Gastrocnemius medialis (tissue), 4 donors: ENCODE measurements at regions not wholly inside any gene's neighbourhood (a gene's known extent, or its start where the extent isn't known, plus 50 kb on each side); places are given as distances from the start of the nearest gene placed in this dataset.

ENCODE experiments used
- POLR2A ChIP-seq, 2 donors: fragments of 450-650 bp; IDR thresholded peaks; one replicate each; pipeline ENCODE4 v1.6.1; 2017; ENCODE audit warnings: antibody characterized with exemption in 2 of 2, mild to moderate bottlenecking in 2 of 2, moderate library complexity in 2 of 2
- TF ChIP-seq, protein P1 (sequence below), 5 experiments: fragments of 450-650 bp in 3 of 5; fragments of 200-600 bp in 2 of 5; sonication (generic) in 2 of 5; IDR thresholded peaks in 4 of 5; conservative IDR thresholded peaks in 1 of 5; 1 replicate in 4 of 5; 2 replicates in 1 of 5; pipeline ENCODE4 v1.5.1; 2016 to 2019; ENCODE audit warnings: antibody characterized with exemption in 5 of 5, mild to moderate bottlenecking in 3 of 5, moderate library complexity in 3 of 5

DNA sequence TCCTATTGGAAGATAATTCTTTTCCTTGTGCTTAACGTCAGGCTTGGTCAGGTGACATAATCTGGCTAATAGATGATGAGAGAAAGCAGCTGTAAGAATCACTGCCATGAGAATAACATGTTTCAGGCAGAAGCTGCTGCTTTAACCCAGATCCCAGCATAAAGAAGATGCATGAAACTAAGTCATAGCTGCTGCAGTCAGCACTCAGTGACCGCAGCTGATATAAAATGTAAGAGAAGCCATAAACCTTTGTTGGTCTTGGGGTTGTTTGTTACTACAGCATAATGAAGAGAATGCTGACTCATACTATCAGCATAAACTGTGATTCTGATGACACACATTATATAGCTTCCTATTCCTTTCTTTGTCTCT lies 274.3 kb upstream of the TRIB2 start:
- no peak for TF ChIP-seq POLR2A (IDR thresholded peaks at IDR 0.05)
- TF ChIP-seq, protein P1, sequence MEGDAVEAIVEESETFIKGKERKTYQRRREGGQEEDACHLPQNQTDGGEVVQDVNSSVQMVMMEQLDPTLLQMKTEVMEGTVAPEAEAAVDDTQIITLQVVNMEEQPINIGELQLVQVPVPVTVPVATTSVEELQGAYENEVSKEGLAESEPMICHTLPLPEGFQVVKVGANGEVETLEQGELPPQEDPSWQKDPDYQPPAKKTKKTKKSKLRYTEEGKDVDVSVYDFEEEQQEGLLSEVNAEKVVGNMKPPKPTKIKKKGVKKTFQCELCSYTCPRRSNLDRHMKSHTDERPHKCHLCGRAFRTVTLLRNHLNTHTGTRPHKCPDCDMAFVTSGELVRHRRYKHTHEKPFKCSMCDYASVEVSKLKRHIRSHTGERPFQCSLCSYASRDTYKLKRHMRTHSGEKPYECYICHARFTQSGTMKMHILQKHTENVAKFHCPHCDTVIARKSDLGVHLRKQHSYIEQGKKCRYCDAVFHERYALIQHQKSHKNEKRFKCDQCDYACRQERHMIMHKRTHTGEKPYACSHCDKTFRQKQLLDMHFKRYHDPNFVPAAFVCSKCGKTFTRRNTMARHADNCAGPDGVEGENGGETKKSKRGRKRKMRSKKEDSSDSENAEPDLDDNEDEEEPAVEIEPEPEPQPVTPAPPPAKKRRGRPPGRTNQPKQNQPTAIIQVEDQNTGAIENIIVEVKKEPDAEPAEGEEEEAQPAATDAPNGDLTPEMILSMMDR (IDR thresholded peaks at IDR 0.05 in 4 of 5, conservative IDR thresholded peaks at IDR 0.05 in 1 of 5): no peak
